Aorta (tissue), 5 donors: ENCODE measurements at regions not wholly inside any gene's neighbourhood (a gene's known extent, or its start where the extent isn't known, plus 50 kb on each side); places are given as distances from the start of the nearest gene placed in this dataset.

Experiments used
- ATAC-seq: fragments of 200-7000 bp; cut with Tn5 transposase; one replicate; pipeline ENCODE4 v1.9.1; 2022; ENCODE audit warnings: moderate library complexity; ENCODE audit not compliant: low FRiP score
- DNase-seq, 2 donors: peaks; one replicate each; pipeline ENCODE4 v3.0.0-alpha.2; 2020
- H3K27ac ChIP-seq, 2 donors: one replicate each; pipeline ENCODE4 v1.5.1; 2013; ENCODE audit warnings: low read length in 2 of 2, mild to moderate bottlenecking in 2 of 2, moderate library complexity in 2 of 2, control low read depth in 1 of 2, inconsistent platforms in 1 of 2, low read depth in 1 of 2
- H3K27me3 ChIP-seq, 2 donors: one replicate each; pipeline ENCODE4 v1.6.1; 2013; ENCODE audit warnings: control low read depth in 1 of 2, low read length in 1 of 2, mild to moderate bottlenecking in 1 of 2, moderate library complexity in 1 of 2; ENCODE audit not compliant: insufficient read depth in 2 of 2, control insufficient read depth in 1 of 2
- H3K36me3 ChIP-seq, 2 donors: one replicate each; pipeline ENCODE4 v1.6.1; 2013; ENCODE audit warnings: control low read depth in 1 of 2, low read length in 1 of 2, mild to moderate bottlenecking in 1 of 2; ENCODE audit not compliant: insufficient read depth in 2 of 2, control insufficient read depth in 1 of 2
- H3K4me1 ChIP-seq, 2 donors: one replicate each; pipeline ENCODE4 v1.6.1; 2013; ENCODE audit warnings: low read length in 2 of 2, control low read depth in 1 of 2, mild to moderate bottlenecking in 1 of 2, moderate library complexity in 1 of 2; ENCODE audit not compliant: insufficient read depth in 2 of 2, control insufficient read depth in 1 of 2
- H3K4me3 ChIP-seq, 2 donors: one replicate each; pipeline ENCODE4 v1.5.1; 2013; ENCODE audit warnings: low read length in 2 of 2, control low read depth in 1 of 2, mild to moderate bottlenecking in 1 of 2
- H3K9me3 ChIP-seq: one replicate; pipeline ENCODE4 v1.6.1; 2013; ENCODE audit warnings: mild to moderate bottlenecking, low read length; ENCODE audit not compliant: control insufficient read depth
- WGBS, 2 donors: extraction: QIAGEN DNeasy Blood & Tissue Kit; methylation state at CpG; one replicate each; pipeline ENCODE4 v1.1.7; 2013; 5-methylcytosine and 5-hydroxymethylcytosine counted together
- intact Hi-C, 2 donors: fragments of 100-400 bp; cut with DNase I; formaldehyde crosslinking; loops; one replicate each; pipeline versions ENCODE4 v1.14.2 to v1.15.0; 2022
- donor health status: healthy with polysubstance abuse.
- donor health status: Bipolar disorder and iron deficiency.
- donor health status: DM: no; HTN: no; CAD: no.
- donor health status: DM: no; HTN: no; CAD: no.
- donor health status: DM: yes; HTN: yes; CAD: no.

GRCh38 chr21:22880573-22880972, 1882.4 kb downstream of the NCAM2 start:
- no peaks in the 10 kb centered on the region for H3K27me3 ChIP-seq
- no peaks in the 10 kb centered on the region for H3K9me3 ChIP-seq
- WGBS, 2 donors = 77 to 79% methylated on average over 1 of the region's 1 CpG
- H3K36me3 ChIP-seq = no peaks in the 10 kb centered on the region
- intact Hi-C loops = no loop called here
- DNase-seq (no peak), ATAC-seq (no peak)
- H3K27ac ChIP-seq = no peak overlapping the region
- no peaks in the 10 kb centered on the region for H3K4me1 ChIP-seq
- no peak overlapping the region for H3K4me3 ChIP-seq

- Histone ChIP-seq H3K9me3 (no peaks in the 10 kb centered on the region), H3K27ac (no peak overlapping the region), H3K36me3 (no peaks in the 10 kb centered on the region), H3K27me3 (no peaks in the 10 kb centered on the region), H3K4me3 (no peak overlapping the region), H3K4me1 (no peaks in the 10 kb centered on the region)
- no peak for DNase-seq
- intact Hi-C loops = no loop called here
- WGBS, 2 donors = 50 to 61% methylated on average over 4 of the region's 4 CpGs
- no peak for ATAC-seq
Measured at GRCh38 chr21:22881131-22881530, 1882.9 kb downstream of the NCAM2 start.

- ATAC-seq = no peak
- Histone ChIP-seq H3K27ac (no peak overlapping the region), H3K9me3 (no peaks in the 10 kb centered on the region), H3K4me3 (no peak overlapping the region), H3K27me3 (no peaks in the 10 kb centered on the region), H3K4me1 (no peaks in the 10 kb centered on the region), H3K36me3 (no peaks in the 10 kb centered on the region)
- no peak for DNase-seq
- intact Hi-C loops = no loop called here
- 76 to 79% methylated on average over 4 of the region's 4 CpGs for WGBS, 2 donors
Measured at GRCh38 chr21:22885079-22885478, 1886.9 kb downstream of the NCAM2 start.

- ATAC-seq (no peak), DNase-seq (no peak)
- H3K27ac ChIP-seq = no peak overlapping the region
- H3K27me3 ChIP-seq = no peaks in the 10 kb centered on the region
- intact Hi-C loops = no loop called here
- H3K4me1 ChIP-seq = no peaks in the 10 kb centered on the region
- no peak overlapping the region for H3K4me3 ChIP-seq
- H3K36me3 ChIP-seq = no peaks in the 10 kb centered on the region
- H3K9me3 ChIP-seq = no peaks in the 10 kb centered on the region
Measured at GRCh38 chr21:22885614-22886013, 1887.4 kb downstream of the NCAM2 start.

GRCh38 chr21:22889445-22889844, 1891.2 kb downstream of the NCAM2 start:
- H3K36me3 ChIP-seq = no peaks in the 10 kb centered on the region
- no peaks in the 10 kb centered on the region for H3K9me3 ChIP-seq
- ATAC-seq (no peak), DNase-seq (no peak)
- H3K27me3 ChIP-seq = no peaks in the 10 kb centered on the region
- no peak overlapping the region for H3K27ac ChIP-seq
- WGBS, 2 donors = 62 to 81% methylated on average over 2 of the region's 2 CpGs
- no peak overlapping the region for H3K4me3 ChIP-seq
- intact Hi-C loops = no loop called here
- H3K4me1 ChIP-seq = no peaks in the 10 kb centered on the region

- no peak overlapping the region for H3K27ac ChIP-seq
- H3K4me1 ChIP-seq = no peaks in the 10 kb centered on the region
- no peak for ATAC-seq
- DNase-seq = no peak
- no peaks in the 10 kb centered on the region for H3K36me3 ChIP-seq
- WGBS, 2 donors = 82 to 85% methylated on average over 2 of the region's 2 CpGs
- intact Hi-C loops = no loop called here
- H3K4me3 ChIP-seq = no peak overlapping the region
- H3K27me3 ChIP-seq = no peaks in the 10 kb centered on the region
- H3K9me3 ChIP-seq = no peaks in the 10 kb centered on the region
Measured at GRCh38 chr21:22890656-22891055, 1892.4 kb downstream of the NCAM2 start.

- no peak for ATAC-seq
Measured at GRCh38 chr21:22892028-22892427, 1893.8 kb downstream of the NCAM2 start.

GRCh38 chr21:22892740-22893139, 1894.5 kb downstream of the NCAM2 start:
- Histone ChIP-seq H3K4me1 (no peaks in the 10 kb centered on the region), H3K36me3 (no peaks in the 10 kb centered on the region), H3K9me3 (no peaks in the 10 kb centered on the region), H3K27me3 (no peaks in the 10 kb centered on the region), H3K27ac (no peak overlapping the region), H3K4me3 (no peak overlapping the region)
- WGBS, 2 donors = 55 to 74% methylated on average over 1 of the region's 1 CpG
- no peak for ATAC-seq
- intact Hi-C loops = no loop called here
- DNase-seq = no peak

More at GRCh38 chr21:22892028-22892427, 1893.8 kb downstream of the NCAM2 start:
- Histone ChIP-seq H3K27me3 (no peaks in the 10 kb centered on the region), H3K36me3 (no peaks in the 10 kb centered on the region), H3K4me1 (no peaks in the 10 kb centered on the region), H3K4me3 (no peak overlapping the region), H3K9me3 (no peaks in the 10 kb centered on the region), H3K27ac (no peak overlapping the region)
- 4 to 6% methylated on average over 2 of the region's 2 CpGs for WGBS, 2 donors
- DNase-seq = no peak
- intact Hi-C loops = no loop called here

- H3K4me1 ChIP-seq = no peaks in the 10 kb centered on the region
- 86 to 89% methylated on average over 5 of the region's 5 CpGs for WGBS, 2 donors
- H3K9me3 ChIP-seq = no peaks in the 10 kb centered on the region
- no peak overlapping the region for H3K27ac ChIP-seq
- H3K27me3 ChIP-seq = no peaks in the 10 kb centered on the region
- DNase-seq = no peak
- no peak overlapping the region for H3K4me3 ChIP-seq
- H3K36me3 ChIP-seq = no peaks in the 10 kb centered on the region
- ATAC-seq = no peak
- intact Hi-C loops = no loop called here
Measured at GRCh38 chr21:22898051-22898665, 1899.9 kb downstream of the NCAM2 start.
